ENCODE measurements at regions not wholly inside any gene's neighbourhood (a gene's known extent, or its start where the extent isn't known, plus 50 kb on each side); places are given as distances from the start of the nearest gene placed in this dataset.

- H3K9me1 ChIP-seq (replicated peaks; ENCODE audit: control insufficient read depth, extremely low read depth, insufficient read depth, low read length) = no peaks in the 10 kb centered on the region
- H3K9ac ChIP-seq (replicated peaks; ENCODE audit: extremely low read depth, insufficient read depth, low read length) = no peak overlapping the region
- no peaks in the 10 kb centered on the region for H3K4me1 ChIP-seq (ENCODE audit: control insufficient read depth, extremely low read depth, insufficient read depth, low read length)
- TF ChIP-seq POLR2A (IDR thresholded peaks at IDR 0.05; ENCODE audit: low read depth, low read length) = no peak
- TF ChIP-seq EZH2 (IDR thresholded peaks at IDR 0.05; ENCODE audit: borderline replicate concordance, low read depth, low read length, severe bottlenecking) = no peak
- no peak for TF ChIP-seq JUN (IDR thresholded peaks at IDR 0.05; ENCODE audit: borderline replicate concordance, insufficient read depth, insufficient read length, low read depth)
- FAIRE-seq (no peak), DNase-seq (ENCODE audit: low read depth, low spot score) (no peak)
- no peaks in the 10 kb centered on the region for H3K9me3 ChIP-seq (replicated peaks; ENCODE audit: control insufficient read depth, insufficient read depth, low read length)
- no peaks in the 10 kb centered on the region for H3K27me3 ChIP-seq (ENCODE audit: control insufficient read depth in 2 of 2, insufficient read depth in 2 of 2, low read length in 2 of 2)
- ChIA-PET CTCF (no interaction called here), POLR2A (no interaction called here)
- dilution Hi-C loops (cut with MboI; ENCODE audit: extremely low pct_ligation_motif_present, low sequenced_read_pairs) = no loop called here
- no peaks in the 10 kb centered on the region for H3K79me2 ChIP-seq (ENCODE audit: control insufficient read depth, insufficient read depth, low read length)
- H4K20me1 ChIP-seq (replicated peaks; ENCODE audit: control insufficient read depth, extremely low read depth, insufficient read depth, low read length) = no peaks in the 10 kb centered on the region
- H3K36me3 ChIP-seq (ENCODE audit: control insufficient read depth in 2 of 2, extremely low read depth in 1 of 2, insufficient read depth in 2 of 2, low read length in 2 of 2) = no peaks in the 10 kb centered on the region
- no TSS peak for BruUV-seq (replicated peaks)
- H3K4me2 ChIP-seq (ENCODE audit: insufficient read depth, low read length) = no peak overlapping the region
- H3K4me3 ChIP-seq (replicated peaks in 1 of 3; ENCODE audit: insufficient read depth in 1 of 3, low read depth in 1 of 3, low read length in 3 of 3) = no peak overlapping the region
- no peak overlapping the region for H3K27ac ChIP-seq (ENCODE audit: insufficient read depth, low read depth, low read length)
- H2AFZ ChIP-seq (ENCODE audit: low read depth, low read length) = no peak overlapping the region
- intact Hi-C loops (cut with micrococcal nuclease) = no loop called here
Measured at GRCh38 chr15:79736435-79737000, 160.3 kb downstream of the MTHFS start.

DNA sequence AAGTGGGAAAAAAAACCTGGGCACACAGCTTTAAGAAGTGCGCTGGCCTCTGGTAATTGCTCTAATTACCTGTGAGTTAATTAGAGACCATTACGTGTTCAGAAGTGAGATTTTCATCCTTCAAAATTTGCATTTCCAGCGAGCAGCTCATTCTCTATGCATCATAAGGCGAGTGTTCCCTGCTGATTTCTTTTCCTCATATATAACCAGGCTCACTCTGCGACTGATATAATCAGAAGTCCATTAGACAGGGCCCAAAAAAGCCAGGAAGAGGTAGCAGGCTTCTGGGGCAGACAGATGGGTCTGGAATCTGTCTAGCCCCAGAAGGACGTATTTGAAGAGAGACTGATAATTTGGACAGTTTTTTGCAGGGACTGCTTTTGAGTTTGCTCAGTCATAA lies 158.7 kb downstream of the MTHFS start:
- no peak overlapping the region for H3K4me3 ChIP-seq (replicated peaks in 1 of 3; ENCODE audit: insufficient read depth in 1 of 3, low read depth in 1 of 3, low read length in 3 of 3)
- no peak overlapping the region for H3K27ac ChIP-seq (ENCODE audit: insufficient read depth, low read depth, low read length)
- BruUV-seq (replicated peaks) = no TSS peak
- CTCF ChIA-PET = no interaction called here
- intact Hi-C loops (cut with micrococcal nuclease) (no loop called here), dilution Hi-C loops (cut with MboI; ENCODE audit: extremely low pct_ligation_motif_present, low sequenced_read_pairs) (no loop called here)
- DNase-seq (ENCODE audit: low read depth, low spot score) (no peak), FAIRE-seq (no peak)
- no peak overlapping the region for H3K9ac ChIP-seq (replicated peaks; ENCODE audit: extremely low read depth, insufficient read depth, low read length)
- H3K4me1 ChIP-seq (ENCODE audit: control insufficient read depth, extremely low read depth, insufficient read depth, low read length) = no peaks in the 10 kb centered on the region
- H4K20me1 ChIP-seq (replicated peaks; ENCODE audit: control insufficient read depth, extremely low read depth, insufficient read depth, low read length) = no peaks in the 10 kb centered on the region
- no peak overlapping the region for H3K4me2 ChIP-seq (ENCODE audit: insufficient read depth, low read length)
- H3K79me2 ChIP-seq (ENCODE audit: control insufficient read depth, insufficient read depth, low read length) = no peaks in the 10 kb centered on the region
- H2AFZ ChIP-seq (ENCODE audit: low read depth, low read length) = no peak overlapping the region
- no peaks in the 10 kb centered on the region for H3K9me3 ChIP-seq (replicated peaks; ENCODE audit: control insufficient read depth, insufficient read depth, low read length)
- TF ChIP-seq POLR2AphosphoS5 (IDR thresholded peaks at IDR 0.05; ENCODE audit: insufficient read depth, low read depth, low read length) (no peak), JUN (IDR thresholded peaks at IDR 0.05; ENCODE audit: borderline replicate concordance, insufficient read depth, insufficient read length, low read depth) (no peak), GATA2 (IDR thresholded peaks at IDR 0.05; ENCODE audit: insufficient read depth, insufficient read length, low read depth, low read length) (no peak), CTCF (IDR thresholded peaks at IDR 0.05; ENCODE audit: extremely low read depth in 1 of 2, insufficient read depth in 1 of 2, low read depth in 1 of 2, low read length in 2 of 2) (no peak), POLR2A (IDR thresholded peaks at IDR 0.05; ENCODE audit: low read depth, low read length) (no peak), MYC (IDR thresholded peaks at IDR 0.05; ENCODE audit: low read depth, low read length) (no peak), FOS (IDR thresholded peaks at IDR 0.05; ENCODE audit: borderline replicate concordance, insufficient read depth, low read length) (no peak), EZH2 (IDR thresholded peaks at IDR 0.05; ENCODE audit: borderline replicate concordance, low read depth, low read length, severe bottlenecking) (no peak)
- TF ChIP-seq, protein P1, sequence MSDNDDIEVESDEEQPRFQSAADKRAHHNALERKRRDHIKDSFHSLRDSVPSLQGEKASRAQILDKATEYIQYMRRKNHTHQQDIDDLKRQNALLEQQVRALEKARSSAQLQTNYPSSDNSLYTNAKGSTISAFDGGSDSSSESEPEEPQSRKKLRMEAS (IDR thresholded peaks at IDR 0.05; ENCODE audit: insufficient read depth, insufficient read length) = no peak
- no peaks in the 10 kb centered on the region for H3K9me1 ChIP-seq (replicated peaks; ENCODE audit: control insufficient read depth, extremely low read depth, insufficient read depth, low read length)
- POLR2A ChIA-PET = no interaction called here
- H3K27me3 ChIP-seq (ENCODE audit: control insufficient read depth in 2 of 2, insufficient read depth in 2 of 2, low read length in 2 of 2) = no peaks in the 10 kb centered on the region
- no peaks in the 10 kb centered on the region for H3K36me3 ChIP-seq (ENCODE audit: control insufficient read depth in 2 of 2, extremely low read depth in 1 of 2, insufficient read depth in 2 of 2, low read length in 2 of 2)

Data from endothelial cell of umbilical vein (primary cell).